GM23338 (cell line): ENCODE measurements at regions not wholly inside any gene's neighbourhood (a gene's known extent, or its start where the extent isn't known, plus 50 kb on each side); places are given as distances from the start of the nearest gene placed in this dataset.

Experiments
- ATAC-seq: fragments of 200-7000 bp; cut with Tn5 transposase; 3 replicates; pipeline ENCODE4 v1.9.1; 2020
- DNase-seq: peaks from one replicate; pipeline ENCODE4 v3.0.0-alpha.2; 2015; ENCODE audit warnings: low spot score
- H2AFZ ChIP-seq: fragments of 200-600 bp; sonication (generic); 2 replicates; pipeline ENCODE4 v1.8.0; 2016; ENCODE audit warnings: antibody characterized with exemption, mild to moderate bottlenecking, moderate library complexity
- H3F3A ChIP-seq: fragments of 200-600 bp; sonication (generic); replicated peaks from 2 replicates; pipeline ENCODE4 v1.8.0; 2017; ENCODE audit warnings: antibody characterized with exemption, mixed run types, low read depth
- H3K27ac ChIP-seq: fragments of 200-600 bp; sonication (generic); 2 replicates; pipeline ENCODE4 v1.6.1; 2016; ENCODE audit warnings: low read depth
- H3K27me3 ChIP-seq: fragments of 200-600 bp; sonication (generic); 2 replicates; pipeline ENCODE4 v1.8.0; 2016; ENCODE audit warnings: mild to moderate bottlenecking, mixed run types, moderate library complexity; ENCODE audit not compliant: insufficient read depth
- H3K36me3 ChIP-seq: fragments of 200-600 bp; sonication (generic); 2 replicates; pipeline ENCODE4 v1.8.0; 2016; ENCODE audit warnings: mild to moderate bottlenecking; ENCODE audit not compliant: insufficient read depth
- H3K4me1 ChIP-seq: fragments of 200-600 bp; sonication (generic); 2 replicates; pipeline ENCODE4 v1.8.0; 2016; ENCODE audit warnings: mild to moderate bottlenecking, moderate library complexity; ENCODE audit not compliant: insufficient read depth
- H3K4me2 ChIP-seq: fragments of 200-600 bp; sonication (generic); 2 replicates; pipeline ENCODE4 v1.7.1; 2017; ENCODE audit warnings: mixed run types
- H3K4me3 ChIP-seq: fragments of 200-600 bp; sonication (generic); 2 replicates; pipeline ENCODE4 v1.6.1; 2016; ENCODE audit warnings: mixed run types
- H3K79me2 ChIP-seq: fragments of 200-600 bp; sonication (generic); replicated peaks from 2 replicates; pipeline ENCODE4 v1.8.0; 2017; ENCODE audit warnings: mild to moderate bottlenecking; ENCODE audit not compliant: insufficient read depth
- H3K9me2 ChIP-seq: fragments of 200-600 bp; sonication (generic); 2 replicates; pipeline ENCODE4 v1.8.0; 2017; ENCODE audit not compliant: insufficient read depth
- H4K20me1 ChIP-seq: fragments of 200-600 bp; sonication (generic); replicated peaks from 2 replicates; pipeline ENCODE4 v1.8.0; 2017; ENCODE audit warnings: mild to moderate bottlenecking; ENCODE audit not compliant: insufficient read depth
- H3K27ac Mint-ChIP-seq: 2 replicates; pipeline ENCODE4 v1.8.0; 2020; ENCODE audit warnings: inconsistent platforms, mild to moderate bottlenecking, moderate library complexity, mixed read lengths
- H3K27me3 Mint-ChIP-seq: 3 replicates; pipeline ENCODE4 v1.8.0; 2022; ENCODE audit warnings: low read depth, mild to moderate bottlenecking, moderate library complexity, mixed read lengths, inconsistent platforms; ENCODE audit not compliant: insufficient read depth, poor library complexity
- H3K36me3 Mint-ChIP-seq: 3 replicates; pipeline ENCODE4 v1.8.0; 2021; ENCODE audit warnings: low read depth, mild to moderate bottlenecking, inconsistent platforms, moderate library complexity, mixed read lengths
- H3K4me1 Mint-ChIP-seq: 3 replicates; pipeline ENCODE4 v1.8.0; 2020; ENCODE audit warnings: mild to moderate bottlenecking, inconsistent platforms, mixed read lengths
- H3K4me3 Mint-ChIP-seq: 3 replicates; pipeline ENCODE4 v1.8.0; 2021; ENCODE audit warnings: moderate library complexity, mild to moderate bottlenecking, inconsistent platforms, mixed read lengths
- H3K9me3 Mint-ChIP-seq: 3 replicates; pipeline ENCODE4 v1.8.0; 2020; ENCODE audit warnings: moderate library complexity, mild to moderate bottlenecking, inconsistent platforms, mixed read lengths
- CREB1 ChIP-seq: fragments of 250-450 bp; sonication (Bioruptor Pico); IDR thresholded peaks from 2 replicates; pipeline ENCODE4 v1.5.0; 2020; ENCODE audit warnings: low read depth, mild to moderate bottlenecking, moderate library complexity
- ETS1 ChIP-seq: IDR thresholded peaks from 2 replicates; pipeline ENCODE4 v1.6.1; 2016; ENCODE audit warnings: antibody characterized with exemption
- EZH2 ChIP-seq: fragments of 200-600 bp; sonication (generic); IDR thresholded peaks from one replicate; pipeline ENCODE4 v1.8.0; 2017; ENCODE audit warnings: antibody characterized with exemption, mild to moderate bottlenecking, low read depth; ENCODE audit not compliant: unreplicated experiment
- EZH2phosphoT487 ChIP-seq: fragments of 200-600 bp; sonication (generic); IDR thresholded peaks from one replicate; pipeline ENCODE4 v1.8.1; 2018; ENCODE audit warnings: antibody characterized with exemption; ENCODE audit not compliant: unreplicated experiment
- JUNB ChIP-seq: IDR thresholded peaks from one replicate; pipeline ENCODE4 v1.6.1; 2016; ENCODE audit warnings: antibody characterized with exemption; ENCODE audit not compliant: unreplicated experiment
- NANOG ChIP-seq: IDR thresholded peaks from 2 replicates; pipeline ENCODE4 v1.6.1; 2016; ENCODE audit warnings: antibody characterized with exemption, borderline replicate concordance
- STAT1 ChIP-seq: IDR thresholded peaks from one replicate; pipeline ENCODE4 v1.6.1; 2016; ENCODE audit warnings: antibody characterized with exemption; ENCODE audit not compliant: unreplicated experiment
- ZNF114 ChIP-seq: fragments of 250-450 bp; sonication (Bioruptor Pico); IDR thresholded peaks from 2 replicates; pipeline ENCODE4 v1.5.0; 2020; ENCODE audit warnings: mild to moderate bottlenecking, moderate library complexity
- ZNF331 ChIP-seq: fragments of 250-450 bp; sonication (Bioruptor Pico); IDR thresholded peaks from 2 replicates; pipeline ENCODE4 v1.5.0; 2020; ENCODE audit warnings: low read depth, mild to moderate bottlenecking, moderate library complexity
- TF ChIP-seq, protein P1 (sequence below): IDR thresholded peaks from one replicate; pipeline ENCODE4 v1.6.1; 2018; ENCODE audit warnings: antibody characterized with exemption; ENCODE audit not compliant: unreplicated experiment
- TF ChIP-seq, protein P2 (sequence below), 2 experiments: fragments of 200-600 bp in 1 of 2; sonication (generic) in 1 of 2; conservative IDR thresholded peaks; 2 replicates each; pipeline versions ENCODE4 v1.5.1 to v1.6.1; 2016 to 2017; ENCODE audit warnings: antibody characterized with exemption in 2 of 2, low read depth in 2 of 2, mild to moderate bottlenecking in 2 of 2, moderate library complexity in 1 of 2

DNA sequence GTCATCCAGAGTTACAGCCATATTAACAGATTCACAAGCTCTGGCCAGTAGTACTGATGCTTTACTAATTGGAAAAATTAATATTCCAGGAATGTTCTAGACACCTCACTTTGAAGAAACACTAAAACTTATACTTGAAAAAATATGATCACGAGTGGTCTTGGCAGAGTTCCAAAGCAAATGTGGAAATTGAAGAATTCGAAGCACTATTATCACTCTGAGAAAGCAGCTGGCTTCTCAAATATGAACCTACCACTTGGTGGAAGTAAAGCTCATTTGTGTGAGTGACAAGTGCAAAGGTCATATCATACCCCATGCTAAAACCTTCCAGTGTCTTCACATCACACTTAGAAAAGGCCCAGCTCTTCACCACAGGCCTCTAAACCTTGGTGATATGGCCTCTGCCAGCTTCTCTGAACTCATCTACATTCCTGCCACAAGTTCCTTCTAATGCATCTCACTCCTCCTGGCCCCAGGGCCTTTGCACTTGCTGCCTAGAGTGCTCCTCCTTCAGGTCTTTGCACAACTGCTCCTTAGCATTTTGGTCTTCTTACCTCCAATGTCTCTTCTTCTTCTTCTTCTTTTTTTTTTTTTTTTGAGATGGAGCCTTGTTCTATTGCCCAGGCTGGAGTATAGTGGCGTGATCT, 175.7 kb upstream of the SMIM23 start (continued):
- TF ChIP-seq, protein P1, sequence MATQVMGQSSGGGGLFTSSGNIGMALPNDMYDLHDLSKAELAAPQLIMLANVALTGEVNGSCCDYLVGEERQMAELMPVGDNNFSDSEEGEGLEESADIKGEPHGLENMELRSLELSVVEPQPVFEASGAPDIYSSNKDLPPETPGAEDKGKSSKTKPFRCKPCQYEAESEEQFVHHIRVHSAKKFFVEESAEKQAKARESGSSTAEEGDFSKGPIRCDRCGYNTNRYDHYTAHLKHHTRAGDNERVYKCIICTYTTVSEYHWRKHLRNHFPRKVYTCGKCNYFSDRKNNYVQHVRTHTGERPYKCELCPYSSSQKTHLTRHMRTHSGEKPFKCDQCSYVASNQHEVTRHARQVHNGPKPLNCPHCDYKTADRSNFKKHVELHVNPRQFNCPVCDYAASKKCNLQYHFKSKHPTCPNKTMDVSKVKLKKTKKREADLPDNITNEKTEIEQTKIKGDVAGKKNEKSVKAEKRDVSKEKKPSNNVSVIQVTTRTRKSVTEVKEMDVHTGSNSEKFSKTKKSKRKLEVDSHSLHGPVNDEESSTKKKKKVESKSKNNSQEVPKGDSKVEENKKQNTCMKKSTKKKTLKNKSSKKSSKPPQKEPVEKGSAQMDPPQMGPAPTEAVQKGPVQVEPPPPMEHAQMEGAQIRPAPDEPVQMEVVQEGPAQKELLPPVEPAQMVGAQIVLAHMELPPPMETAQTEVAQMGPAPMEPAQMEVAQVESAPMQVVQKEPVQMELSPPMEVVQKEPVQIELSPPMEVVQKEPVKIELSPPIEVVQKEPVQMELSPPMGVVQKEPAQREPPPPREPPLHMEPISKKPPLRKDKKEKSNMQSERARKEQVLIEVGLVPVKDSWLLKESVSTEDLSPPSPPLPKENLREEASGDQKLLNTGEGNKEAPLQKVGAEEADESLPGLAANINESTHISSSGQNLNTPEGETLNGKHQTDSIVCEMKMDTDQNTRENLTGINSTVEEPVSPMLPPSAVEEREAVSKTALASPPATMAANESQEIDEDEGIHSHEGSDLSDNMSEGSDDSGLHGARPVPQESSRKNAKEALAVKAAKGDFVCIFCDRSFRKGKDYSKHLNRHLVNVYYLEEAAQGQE, result no peak
- TF ChIP-seq STAT1 (no peak), NANOG (no peak)

GRCh38 chr5:171610686-171611085, 174.9 kb upstream of the SMIM23 start:
- H3K36me3 Mint-ChIP-seq, result peaks cover 6% of the 10 kb centered on the region; the same call in 2 of the 3 replicates
- Histone ChIP-seq H3K9me2 (no peaks in the 10 kb centered on the region), H3K4me3 (no peak overlapping the region), H2AFZ (no peak overlapping the region), H3K27ac (no peak overlapping the region), H3K4me2 (no peak overlapping the region), H3K79me2 (no peaks in the 10 kb centered on the region), H3K27me3 (no peaks in the 10 kb centered on the region), H3K36me3 (no peaks in the 10 kb centered on the region), H3K4me1 (peaks cover 4% of the 10 kb centered on the region; the same call in 1 of the 2 replicates), H3F3A (no peaks in the 10 kb centered on the region), H4K20me1 (no peaks in the 10 kb centered on the region)
- H3K27me3 Mint-ChIP-seq, result peaks cover 11% of the 10 kb centered on the region
- no peak overlapping the region for H3K27ac Mint-ChIP-seq
- H3K9me3 Mint-ChIP-seq, result peaks cover 30% of the 10 kb centered on the region
- no peak for ATAC-seq
- peaks cover 6% of the 10 kb centered on the region; the same call in 2 of the 3 replicates for H3K4me1 Mint-ChIP-seq
- no peak for DNase-seq
- H3K4me3 Mint-ChIP-seq, result no peak overlapping the region
- TF ChIP-seq NANOG (no peak), ZNF114 (CRISPR knock-in tag) (no peak), CREB1 (no peak), ZNF331 (CRISPR knock-in tag) (no peak), EZH2phosphoT487 (no peak), EZH2 (no peak), JUNB (no peak), ETS1 (no peak), STAT1 (no peak)
- TF ChIP-seq, protein P2, sequence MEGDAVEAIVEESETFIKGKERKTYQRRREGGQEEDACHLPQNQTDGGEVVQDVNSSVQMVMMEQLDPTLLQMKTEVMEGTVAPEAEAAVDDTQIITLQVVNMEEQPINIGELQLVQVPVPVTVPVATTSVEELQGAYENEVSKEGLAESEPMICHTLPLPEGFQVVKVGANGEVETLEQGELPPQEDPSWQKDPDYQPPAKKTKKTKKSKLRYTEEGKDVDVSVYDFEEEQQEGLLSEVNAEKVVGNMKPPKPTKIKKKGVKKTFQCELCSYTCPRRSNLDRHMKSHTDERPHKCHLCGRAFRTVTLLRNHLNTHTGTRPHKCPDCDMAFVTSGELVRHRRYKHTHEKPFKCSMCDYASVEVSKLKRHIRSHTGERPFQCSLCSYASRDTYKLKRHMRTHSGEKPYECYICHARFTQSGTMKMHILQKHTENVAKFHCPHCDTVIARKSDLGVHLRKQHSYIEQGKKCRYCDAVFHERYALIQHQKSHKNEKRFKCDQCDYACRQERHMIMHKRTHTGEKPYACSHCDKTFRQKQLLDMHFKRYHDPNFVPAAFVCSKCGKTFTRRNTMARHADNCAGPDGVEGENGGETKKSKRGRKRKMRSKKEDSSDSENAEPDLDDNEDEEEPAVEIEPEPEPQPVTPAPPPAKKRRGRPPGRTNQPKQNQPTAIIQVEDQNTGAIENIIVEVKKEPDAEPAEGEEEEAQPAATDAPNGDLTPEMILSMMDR (conservative IDR thresholded peaks at IDR 0.05; ENCODE audit: low read depth in 2 of 2), result no peak
- TF ChIP-seq, protein P1, result no peak
